ENCODE measurements at regions not wholly inside any gene's neighbourhood (a gene's known extent, or its start where the extent isn't known, plus 50 kb on each side); places are given as distances from the start of the nearest gene placed in this dataset.

DNA sequence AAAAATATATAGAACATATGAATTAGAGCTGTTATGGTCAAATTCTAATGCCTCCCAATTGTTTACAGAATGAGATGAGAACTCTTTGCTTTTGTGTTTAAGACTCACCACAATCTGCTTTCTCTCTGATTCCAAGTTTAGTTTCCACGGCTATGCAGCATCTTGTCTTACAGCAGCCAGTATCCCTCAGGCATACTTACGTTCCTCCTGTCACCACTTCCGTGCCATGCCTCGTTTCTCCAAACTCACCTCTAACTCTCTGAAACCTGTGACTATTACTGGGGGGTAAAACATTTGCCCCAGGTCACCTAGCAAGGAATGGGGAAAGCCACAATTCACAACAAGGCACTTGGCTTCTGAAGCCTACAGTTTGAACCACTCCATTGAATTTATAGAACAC, 192.8 kb upstream of the NRIP1 start:
- no peak for TF ChIP-seq EP300 (IDR thresholded peaks at IDR 0.05)
- no peak for TF ChIP-seq CTCF (IDR thresholded peaks at IDR 0.05)
